Loucy (cell line): ENCODE measurements at regions not wholly inside any gene's neighbourhood (a gene's known extent, or its start where the extent isn't known, plus 50 kb on each side); places are given as distances from the start of the nearest gene placed in this dataset.

Source experiments
- H2AFZ ChIP-seq: fragments of 200-600 bp; sonication (generic); 2 replicates; pipeline ENCODE4 v1.6.0; 2016; ENCODE audit warnings: antibody characterized with exemption, mild to moderate bottlenecking, low read length, moderate library complexity
- H3F3A ChIP-seq: fragments of 200-600 bp; 2 replicates; pipeline ENCODE4 v1.6.0; 2016; ENCODE audit warnings: antibody characterized with exemption, low read depth, mild to moderate bottlenecking
- H3K27me3 ChIP-seq: fragments of 200-600 bp; sonication (generic); 2 replicates; pipeline ENCODE4 v1.6.1; 2014; ENCODE audit warnings: low read length, mild to moderate bottlenecking; ENCODE audit not compliant: insufficient read depth, poor library complexity, severe bottlenecking
- H3K36me3 ChIP-seq: fragments of 200-600 bp; sonication (generic); 2 replicates; pipeline ENCODE4 v1.6.1; 2016; ENCODE audit warnings: low read length; ENCODE audit not compliant: insufficient read depth
- H3K4me1 ChIP-seq: fragments of 200-600 bp; sonication (generic); 2 replicates; pipeline ENCODE4 v1.5.1; 2014; ENCODE audit warnings: low read length, mild to moderate bottlenecking; ENCODE audit not compliant: insufficient read depth, poor library complexity, severe bottlenecking
- H3K4me2 ChIP-seq: fragments of 200-600 bp; sonication (generic); 2 replicates; pipeline ENCODE4 v1.6.0; 2014; ENCODE audit warnings: antibody characterized with exemption, low read length, low read depth, mild to moderate bottlenecking; ENCODE audit not compliant: poor library complexity, severe bottlenecking
- H3K4me3 ChIP-seq: fragments of 200-600 bp; sonication (generic); 2 replicates; pipeline ENCODE4 v1.5.1; 2014; ENCODE audit warnings: low read length, mild to moderate bottlenecking, mixed read lengths; ENCODE audit not compliant: poor library complexity, severe bottlenecking
- H3K79me2 ChIP-seq: fragments of 200-600 bp; sonication (generic); 2 replicates; pipeline ENCODE4 v1.6.1; 2014; ENCODE audit warnings: low read length; ENCODE audit not compliant: insufficient read depth
- H3K9ac ChIP-seq: fragments of 200-600 bp; sonication (generic); 2 replicates; pipeline ENCODE4 v1.6.0; 2014; ENCODE audit warnings: mild to moderate bottlenecking, low read depth, low read length, moderate library complexity; ENCODE audit not compliant: poor library complexity, severe bottlenecking
- H3K9me2 ChIP-seq: fragments of 200-600 bp; sonication (generic); replicated peaks from 2 replicates; pipeline ENCODE4 v1.6.1; 2016; ENCODE audit warnings: low read depth, low read length, mixed read lengths
- H3K9me3 ChIP-seq: fragments of 200-600 bp; sonication (generic); 2 replicates; pipeline ENCODE4 v1.6.1; 2014; ENCODE audit warnings: mild to moderate bottlenecking, antibody characterized with exemption, low read length, low read depth; ENCODE audit not compliant: insufficient read depth
- H4K20me1 ChIP-seq: fragments of 200-600 bp; sonication (generic); 2 replicates; pipeline ENCODE4 v1.6.0; 2014; ENCODE audit warnings: antibody characterized with exemption, low read length, mild to moderate bottlenecking; ENCODE audit not compliant: insufficient read depth, poor library complexity, severe bottlenecking
- CTCF ChIP-seq: fragments of 200-600 bp; sonication (generic); conservative IDR thresholded peaks from 2 replicates; pipeline ENCODE4 v1.5.1; 2014; ENCODE audit warnings: mild to moderate bottlenecking, antibody characterized with exemption, low read length
- EZH2phosphoT487 ChIP-seq: fragments of 200-600 bp; IDR thresholded peaks from 2 replicates; pipeline ENCODE4 v1.6.1; 2018; ENCODE audit warnings: antibody characterized with exemption, mild to moderate bottlenecking, moderate library complexity, borderline replicate concordance

GRCh38 chrX:22650691-22651090, 349.1 kb upstream of the DDX53 start:
- no peaks in the 10 kb centered on the region for H4K20me1 ChIP-seq
- H3K9me2 ChIP-seq, result no peaks in the 10 kb centered on the region
- no peaks in the 10 kb centered on the region for H3K36me3 ChIP-seq
- H3K9me3 ChIP-seq, result no peaks in the 10 kb centered on the region
- H3K4me1 ChIP-seq, result no peaks in the 10 kb centered on the region
- no peaks in the 10 kb centered on the region for H3F3A ChIP-seq
- H3K4me3 ChIP-seq, result no peak overlapping the region
- H3K9ac ChIP-seq, result no peak overlapping the region
- no peak for TF ChIP-seq EZH2phosphoT487
- no peak for TF ChIP-seq CTCF
- no peak overlapping the region for H2AFZ ChIP-seq
- H3K79me2 ChIP-seq, result no peaks in the 10 kb centered on the region
- no peak overlapping the region for H3K4me2 ChIP-seq
- H3K27me3 ChIP-seq, result no peaks in the 10 kb centered on the region

- Histone ChIP-seq H3K4me3 (no peak overlapping the region), H3K79me2 (no peaks in the 10 kb centered on the region), H3K27me3 (no peaks in the 10 kb centered on the region), H3K9me2 (no peaks in the 10 kb centered on the region), H3K9ac (no peak overlapping the region), H3K9me3 (no peaks in the 10 kb centered on the region), H2AFZ (no peak overlapping the region), H3F3A (no peaks in the 10 kb centered on the region), H4K20me1 (no peaks in the 10 kb centered on the region), H3K4me2 (no peak overlapping the region), H3K4me1 (no peaks in the 10 kb centered on the region), H3K36me3 (no peaks in the 10 kb centered on the region)
- no peak for TF ChIP-seq CTCF
Observed at GRCh38 chrX:22652596-22652995, 347.2 kb upstream of the DDX53 start.

- Histone ChIP-seq H3K79me2 (no peaks in the 10 kb centered on the region), H3K36me3 (no peaks in the 10 kb centered on the region), H3K9me3 (no peaks in the 10 kb centered on the region), H3K9me2 (no peaks in the 10 kb centered on the region), H3K4me3 (no peak overlapping the region), H3K9ac (no peak overlapping the region), H3K27me3 (no peaks in the 10 kb centered on the region), H3K4me2 (no peak overlapping the region), H3F3A (no peaks in the 10 kb centered on the region), H3K4me1 (no peaks in the 10 kb centered on the region), H4K20me1 (no peaks in the 10 kb centered on the region), H2AFZ (no peak overlapping the region)
- no peak for TF ChIP-seq CTCF
- no peak for TF ChIP-seq EZH2phosphoT487
Observed at GRCh38 chrX:22660756-22661155, 339.0 kb upstream of the DDX53 start.
